ENCODE measurements at regions not wholly inside any gene's neighbourhood (a gene's known extent, or its start where the extent isn't known, plus 50 kb on each side); places are given as distances from the start of the nearest gene placed in this dataset.

DNA sequence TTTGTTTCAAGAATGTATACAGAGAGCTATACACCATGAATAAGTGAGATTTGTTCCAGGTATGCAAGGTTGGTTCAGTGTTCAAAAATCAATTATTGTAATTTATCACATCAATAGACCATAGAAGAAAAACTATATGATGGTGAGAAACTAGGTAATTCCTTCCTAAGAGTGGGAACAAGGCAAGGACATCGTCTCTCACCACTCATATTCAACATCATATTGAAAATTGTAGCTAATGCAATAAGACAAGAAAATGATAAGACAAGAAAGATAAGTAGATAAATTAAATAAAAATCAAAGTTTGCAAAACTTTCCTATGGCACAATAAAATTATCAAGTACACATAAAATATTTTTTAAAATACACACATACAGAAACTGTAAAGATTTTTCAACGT is 385.3 kb upstream of the COBL start:
- CTCF ChIA-PET = no interaction called here
- intact Hi-C loops (cut with micrococcal nuclease; ENCODE audit: unreplicated experiment) = no loop called here
- Mint-ChIP-seq H3K27ac (ENCODE audit: unreplicated experiment) (no peak overlapping the region), H3K4me1 (ENCODE audit: low read depth, unreplicated experiment) (no peaks in the 10 kb centered on the region), H3K4me3 (ENCODE audit: unreplicated experiment) (no peak overlapping the region), H3K36me3 (ENCODE audit: insufficient read depth, unreplicated experiment) (no peaks in the 10 kb centered on the region), H3K9me3 (ENCODE audit: unreplicated experiment) (peaks cover 7% of the 10 kb centered on the region), H3K27me3 (ENCODE audit: insufficient read depth, unreplicated experiment) (peaks cover 2% of the 10 kb centered on the region)
- no TSS peak for BruUV-seq (replicated peaks)
- Histone ChIP-seq H3K27me3 (replicated peaks; ENCODE audit: control insufficient read depth, insufficient read depth, low read length) (no peaks in the 10 kb centered on the region), H3K36me3 (ENCODE audit: control insufficient read depth, insufficient read depth, low read length) (no peaks in the 10 kb centered on the region), H3K4me1 (no peaks in the 10 kb centered on the region), H3K9me3 (no peaks in the 10 kb centered on the region), H3K4me3 (ENCODE audit: low read depth, low read length) (no peak overlapping the region)
- no peak for DNase-seq
- POLR2A ChIA-PET = no interaction called here
- TF ChIP-seq, protein P1, sequence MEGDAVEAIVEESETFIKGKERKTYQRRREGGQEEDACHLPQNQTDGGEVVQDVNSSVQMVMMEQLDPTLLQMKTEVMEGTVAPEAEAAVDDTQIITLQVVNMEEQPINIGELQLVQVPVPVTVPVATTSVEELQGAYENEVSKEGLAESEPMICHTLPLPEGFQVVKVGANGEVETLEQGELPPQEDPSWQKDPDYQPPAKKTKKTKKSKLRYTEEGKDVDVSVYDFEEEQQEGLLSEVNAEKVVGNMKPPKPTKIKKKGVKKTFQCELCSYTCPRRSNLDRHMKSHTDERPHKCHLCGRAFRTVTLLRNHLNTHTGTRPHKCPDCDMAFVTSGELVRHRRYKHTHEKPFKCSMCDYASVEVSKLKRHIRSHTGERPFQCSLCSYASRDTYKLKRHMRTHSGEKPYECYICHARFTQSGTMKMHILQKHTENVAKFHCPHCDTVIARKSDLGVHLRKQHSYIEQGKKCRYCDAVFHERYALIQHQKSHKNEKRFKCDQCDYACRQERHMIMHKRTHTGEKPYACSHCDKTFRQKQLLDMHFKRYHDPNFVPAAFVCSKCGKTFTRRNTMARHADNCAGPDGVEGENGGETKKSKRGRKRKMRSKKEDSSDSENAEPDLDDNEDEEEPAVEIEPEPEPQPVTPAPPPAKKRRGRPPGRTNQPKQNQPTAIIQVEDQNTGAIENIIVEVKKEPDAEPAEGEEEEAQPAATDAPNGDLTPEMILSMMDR (IDR thresholded peaks at IDR 0.05; ENCODE audit: insufficient read depth in 1 of 2, low read depth in 1 of 2, low read length in 1 of 2, severe bottlenecking in 1 of 2, unreplicated experiment in 1 of 2) = no peak

DNA sequence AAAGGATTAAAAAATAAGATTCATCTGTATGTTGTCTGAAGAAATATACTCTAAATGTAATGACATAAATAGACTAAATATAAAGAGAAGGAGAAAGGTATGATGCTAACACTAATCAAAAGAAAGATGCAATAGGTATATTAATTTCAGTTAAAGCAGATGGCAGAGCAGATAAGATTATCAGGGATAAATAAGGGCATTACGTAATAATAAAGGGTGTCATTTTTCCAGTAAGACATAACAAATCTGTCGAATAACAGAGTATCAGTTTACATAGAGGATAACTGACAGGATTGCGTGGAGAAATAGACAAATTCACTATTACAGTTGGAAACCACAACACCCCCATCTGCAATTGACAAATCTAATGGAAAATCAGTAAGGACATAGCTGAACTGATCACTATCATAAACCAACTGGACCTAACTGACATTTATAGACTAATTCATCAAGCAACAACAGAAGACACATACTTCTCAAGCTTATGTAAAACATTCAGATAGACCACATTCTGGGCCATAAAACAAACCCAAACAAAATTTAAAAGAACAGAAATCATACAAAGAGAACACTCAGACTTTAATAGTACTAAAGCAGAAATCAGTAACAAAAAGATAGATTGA is 384.1 kb upstream of the COBL start:
- intact Hi-C loops (cut with micrococcal nuclease; ENCODE audit: unreplicated experiment) = no loop called here
- no TSS peak for BruUV-seq (replicated peaks)
- Histone ChIP-seq H3K4me3 (ENCODE audit: low read depth, low read length) (no peak overlapping the region), H3K36me3 (ENCODE audit: control insufficient read depth, insufficient read depth, low read length) (no peaks in the 10 kb centered on the region), H3K9me3 (no peaks in the 10 kb centered on the region), H3K27me3 (replicated peaks; ENCODE audit: control insufficient read depth, insufficient read depth, low read length) (no peaks in the 10 kb centered on the region), H3K4me1 (no peaks in the 10 kb centered on the region)
- H3K27me3 Mint-ChIP-seq (ENCODE audit: insufficient read depth, unreplicated experiment) = peaks cover 2% of the 10 kb centered on the region
- no peaks in the 10 kb centered on the region for H3K36me3 Mint-ChIP-seq (ENCODE audit: insufficient read depth, unreplicated experiment)
- CTCF ChIA-PET = no interaction called here
- TF ChIP-seq, protein P1 (IDR thresholded peaks at IDR 0.05; ENCODE audit: insufficient read depth in 1 of 2, low read depth in 1 of 2, low read length in 1 of 2, severe bottlenecking in 1 of 2, unreplicated experiment in 1 of 2) = no peak
- peaks cover 7% of the 10 kb centered on the region for H3K9me3 Mint-ChIP-seq (ENCODE audit: unreplicated experiment)
- H3K4me1 Mint-ChIP-seq (ENCODE audit: low read depth, unreplicated experiment) = no peaks in the 10 kb centered on the region
- no peak overlapping the region for H3K27ac Mint-ChIP-seq (ENCODE audit: unreplicated experiment)
- POLR2A ChIA-PET = no interaction called here
- no peak overlapping the region for H3K4me3 Mint-ChIP-seq (ENCODE audit: unreplicated experiment)
- DNase-seq = no peak

DNA sequence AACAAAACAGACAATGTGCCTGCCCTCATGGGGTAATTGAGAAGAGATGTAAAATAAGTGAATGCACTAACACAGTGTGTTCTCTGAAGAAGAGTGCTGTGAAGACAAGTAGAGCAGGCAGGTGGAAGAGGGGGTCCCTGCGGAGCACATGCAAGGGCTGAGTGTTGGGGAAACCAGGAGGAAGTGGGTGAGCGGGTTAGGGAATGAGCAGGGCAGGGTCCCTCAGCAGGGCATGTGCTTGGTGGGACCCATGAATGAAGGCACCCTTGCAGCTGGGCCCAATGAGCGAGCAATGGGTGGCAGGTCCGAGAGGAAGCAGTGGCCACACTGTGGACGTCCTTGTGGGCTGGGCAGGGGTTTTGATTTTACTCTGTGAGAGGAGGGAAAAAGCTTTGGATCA is 376.6 kb upstream of the COBL start:
- Mint-ChIP-seq H3K9me3 (ENCODE audit: unreplicated experiment) (no peaks in the 10 kb centered on the region), H3K4me1 (ENCODE audit: low read depth, unreplicated experiment) (no peaks in the 10 kb centered on the region)
- TF ChIP-seq, protein P1 (IDR thresholded peaks at IDR 0.05; ENCODE audit: insufficient read depth in 1 of 2, low read depth in 1 of 2, low read length in 1 of 2, severe bottlenecking in 1 of 2, unreplicated experiment in 1 of 2) = no peak

More for the DNA sequence above, 376.6 kb upstream of the COBL start:
- no peak for DNase-seq
- H3K27ac Mint-ChIP-seq (ENCODE audit: unreplicated experiment) = no peak overlapping the region
- H3K4me3 Mint-ChIP-seq (ENCODE audit: unreplicated experiment) = no peak overlapping the region
- no peaks in the 10 kb centered on the region for H3K36me3 ChIP-seq (ENCODE audit: control insufficient read depth, insufficient read depth, low read length)
- H3K27me3 Mint-ChIP-seq (ENCODE audit: insufficient read depth, unreplicated experiment) = peaks cover 3% of the 10 kb centered on the region
- intact Hi-C loops (cut with micrococcal nuclease; ENCODE audit: unreplicated experiment) = loop anchor here (10.0 kb wide), 1 partner anchor 258 kb away; no protein-coding TSS in a partner anchor
- ChIA-PET CTCF (no interaction called here), POLR2A (no interaction called here)
- no peak overlapping the region for H3K4me3 ChIP-seq (ENCODE audit: low read depth, low read length)
- H3K9me3 ChIP-seq = no peaks in the 10 kb centered on the region
- H3K27me3 ChIP-seq (replicated peaks; ENCODE audit: control insufficient read depth, insufficient read depth, low read length) = no peaks in the 10 kb centered on the region; the same call in 1 of the 2 replicates
- no peaks in the 10 kb centered on the region for H3K36me3 Mint-ChIP-seq (ENCODE audit: insufficient read depth, unreplicated experiment)
- BruUV-seq (replicated peaks) = no TSS peak
- H3K4me1 ChIP-seq = no peaks in the 10 kb centered on the region

Measured in Caco-2 (cell line).